Astrocyte (in vitro differentiated cells and primary cell): ENCODE measurements at regions not wholly inside any gene's neighbourhood (a gene's known extent, or its start where the extent isn't known, plus 50 kb on each side); places are given as distances from the start of the nearest gene placed in this dataset.

ENCODE experiments used
- DNase-seq: peaks from one replicate; pipeline ENCODE4 v3.0.0-alpha.2; 2010; ENCODE audit warnings: low read depth
- FAIRE-seq: peaks from 2 replicates; lab custom pipeline; 2011; peaks lifted over from hg19 to GRCh38; lab: Jason Lieb, UNC
- H2AFZ ChIP-seq: 2 replicates; pipeline ENCODE4 v1.6.0; 2012; ENCODE audit warnings: low read depth, low read length, inconsistent platforms
- H3K27ac ChIP-seq: 2 replicates; pipeline ENCODE4 v1.5.1; 2011; ENCODE audit warnings: low read depth, low read length, inconsistent platforms
- H3K27me3 ChIP-seq: 2 replicates; pipeline ENCODE4 v1.6.0; 2011; ENCODE audit warnings: low read length, inconsistent platforms; ENCODE audit not compliant: insufficient read depth
- H3K36me3 ChIP-seq: 2 replicates; pipeline ENCODE4 v1.5.1; 2011; ENCODE audit warnings: low read length, inconsistent platforms; ENCODE audit not compliant: insufficient read depth
- H3K4me1 ChIP-seq: 2 replicates; pipeline ENCODE4 v1.5.1; 2011; ENCODE audit warnings: low read length, inconsistent platforms; ENCODE audit not compliant: insufficient read depth
- H3K4me2 ChIP-seq: 2 replicates; pipeline ENCODE4 v1.6.0; 2012; ENCODE audit warnings: low read length, inconsistent platforms
- H3K4me3 ChIP-seq: 2 replicates; pipeline ENCODE4 v1.5.1; 2011; ENCODE audit warnings: low read depth, mild to moderate bottlenecking, low read length, inconsistent platforms; ENCODE audit not compliant: insufficient read depth
- H3K79me2 ChIP-seq: 2 replicates; pipeline ENCODE4 v1.6.0; 2012; ENCODE audit warnings: mild to moderate bottlenecking, low read length, inconsistent platforms; ENCODE audit not compliant: insufficient read depth
- H3K9ac ChIP-seq: 2 replicates; pipeline ENCODE4 v1.6.0; 2012; ENCODE audit warnings: mild to moderate bottlenecking, low read length, inconsistent platforms
- H3K9me3 ChIP-seq: 2 replicates; pipeline ENCODE4 v1.5.1; 2012; ENCODE audit warnings: low read depth, mild to moderate bottlenecking, low read length, inconsistent platforms; ENCODE audit not compliant: insufficient read depth
- H4K20me1 ChIP-seq: 2 replicates; pipeline ENCODE4 v1.6.0; 2012; ENCODE audit warnings: low read length, inconsistent platforms; ENCODE audit not compliant: insufficient read depth
- H3K27ac Mint-ChIP-seq: one replicate; pipeline ENCODE4 v1.8.0; 2021; ENCODE audit warnings: mild to moderate bottlenecking, mixed read lengths; ENCODE audit not compliant: unreplicated experiment
- H3K27me3 Mint-ChIP-seq: one replicate; pipeline ENCODE4 v1.8.0; 2021; ENCODE audit warnings: low read depth, mixed read lengths; ENCODE audit not compliant: unreplicated experiment
- H3K36me3 Mint-ChIP-seq: one replicate; pipeline ENCODE4 v1.8.0; 2021; ENCODE audit warnings: low read depth, mixed read lengths; ENCODE audit not compliant: unreplicated experiment
- H3K4me1 Mint-ChIP-seq: one replicate; pipeline ENCODE4 v1.8.0; 2021; ENCODE audit warnings: low read depth, mixed read lengths; ENCODE audit not compliant: unreplicated experiment
- H3K4me3 Mint-ChIP-seq: one replicate; pipeline ENCODE4 v1.8.0; 2021; ENCODE audit warnings: mild to moderate bottlenecking, moderate library complexity, mixed read lengths; ENCODE audit not compliant: unreplicated experiment
- H3K9me3 Mint-ChIP-seq: one replicate; pipeline ENCODE4 v1.8.0; 2021; ENCODE audit warnings: mild to moderate bottlenecking, mixed read lengths; ENCODE audit not compliant: unreplicated experiment
- CTCF ChIP-seq: IDR thresholded peaks from 2 replicates; pipeline ENCODE4 v1.5.1; 2011; ENCODE audit warnings: low read depth, mild to moderate bottlenecking, inconsistent platforms, low read length, moderate library complexity; ENCODE audit not compliant: insufficient read depth
- EZH2 ChIP-seq: IDR thresholded peaks from 2 replicates; pipeline ENCODE4 v1.6.1; 2012; ENCODE audit warnings: mild to moderate bottlenecking, low read length, inconsistent platforms; ENCODE audit not compliant: insufficient read depth

DNA sequence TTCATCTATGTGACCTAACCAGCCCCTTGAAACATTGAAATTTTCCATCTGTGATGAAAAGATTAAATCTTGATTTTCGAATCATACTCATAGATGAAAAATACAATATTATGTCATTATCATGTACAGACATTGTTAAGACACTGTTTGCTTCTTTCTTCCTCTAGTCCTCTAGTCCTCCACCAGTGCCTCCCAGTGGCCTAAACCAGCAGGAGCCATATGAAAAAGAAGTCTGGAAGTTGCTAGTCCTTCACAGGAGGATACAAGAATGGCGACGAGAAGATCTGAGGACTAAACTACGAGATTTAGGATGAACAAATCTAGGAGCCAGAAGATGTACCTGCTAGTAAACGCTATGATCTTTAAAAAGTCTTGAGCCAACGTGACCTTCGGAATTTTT, 134.1 kb downstream of the SLC17A6 start:
- peaks cover 6% of the 10 kb centered on the region for H3K9me3 Mint-ChIP-seq
- Histone ChIP-seq H3K4me1 (peaks cover 2% of the 10 kb centered on the region), H3K79me2 (no peaks in the 10 kb centered on the region), H3K9ac (no peak overlapping the region), H4K20me1 (no peaks in the 10 kb centered on the region), H3K9me3 (no peaks in the 10 kb centered on the region), H3K4me3 (no peak overlapping the region), H3K27ac (no peak overlapping the region), H3K27me3 (no peaks in the 10 kb centered on the region), H2AFZ (no peak overlapping the region), H3K36me3 (no peaks in the 10 kb centered on the region), H3K4me2 (no peak overlapping the region)
- no peak overlapping the region for H3K4me3 Mint-ChIP-seq
- H3K36me3 Mint-ChIP-seq: no peaks in the 10 kb centered on the region
- H3K27me3 Mint-ChIP-seq: no peaks in the 10 kb centered on the region
- FAIRE-seq: no peak
- DNase-seq: no peak
- TF ChIP-seq EZH2 (no peak), CTCF (peak; percentile 22)
- peaks cover 3% of the 10 kb centered on the region for H3K4me1 Mint-ChIP-seq
- H3K27ac Mint-ChIP-seq: no peak overlapping the region

DNA sequence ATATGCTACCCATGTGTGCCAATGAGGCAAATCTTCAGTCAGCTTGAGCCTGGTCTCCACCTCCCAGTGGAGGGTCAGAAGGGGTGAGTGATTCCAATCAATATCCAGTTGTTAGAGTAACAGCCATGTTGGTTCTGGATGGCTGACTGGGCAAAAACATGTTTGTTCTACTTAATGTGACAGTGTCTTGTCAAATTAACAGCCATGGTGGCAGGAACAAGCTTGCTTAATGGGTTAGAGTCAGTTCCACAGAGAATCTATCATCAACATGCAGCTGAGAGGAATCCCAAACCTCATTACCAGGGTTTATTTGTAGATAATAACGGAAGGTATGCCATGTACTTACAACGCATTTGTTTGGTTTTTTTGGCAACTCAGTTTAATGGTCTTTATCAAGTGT, 133.2 kb downstream of the SLC17A6 start:
- peaks cover 9% of the 10 kb centered on the region for H3K4me1 Mint-ChIP-seq
- FAIRE-seq: no peak
- peaks cover 10% of the 10 kb centered on the region for H3K4me1 ChIP-seq

DNA sequence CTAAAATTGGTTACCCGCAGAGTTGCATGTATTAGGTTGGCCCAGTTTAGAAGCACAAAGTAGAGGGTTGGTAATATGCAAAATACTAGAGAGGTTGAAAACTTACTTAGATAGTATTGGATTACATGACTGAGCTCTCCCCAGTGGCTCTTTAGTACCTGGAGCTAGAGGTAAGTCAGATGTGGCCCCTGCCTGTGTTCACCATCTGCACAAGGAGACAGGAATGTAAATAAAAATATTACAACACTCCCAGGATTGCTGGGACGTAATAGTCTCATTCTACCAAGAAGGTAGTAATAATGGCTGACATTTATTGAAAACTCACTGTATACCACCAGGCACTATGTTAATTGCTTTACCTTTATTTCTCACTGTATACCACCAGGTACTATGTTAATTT, 129.6 kb downstream of the SLC17A6 start:
- no peak for FAIRE-seq
- Histone ChIP-seq H3K36me3 (no peaks in the 10 kb centered on the region), H3K4me1 (peaks cover 15% of the 10 kb centered on the region), H4K20me1 (no peaks in the 10 kb centered on the region), H3K4me3 (no peak overlapping the region), H3K9ac (peak overlapping the region; percentile 50), H3K27ac (peak overlapping the region; percentile 80), H3K27me3 (no peaks in the 10 kb centered on the region), H2AFZ (no peak overlapping the region), H3K79me2 (no peaks in the 10 kb centered on the region), H3K9me3 (no peaks in the 10 kb centered on the region), H3K4me2 (no peak overlapping the region)
- H3K27me3 Mint-ChIP-seq: no peaks in the 10 kb centered on the region
- H3K4me3 Mint-ChIP-seq: no peak overlapping the region
- peaks cover 20% of the 10 kb centered on the region for H3K4me1 Mint-ChIP-seq
- peaks cover 4% of the 10 kb centered on the region for H3K9me3 Mint-ChIP-seq
- no peak overlapping the region for H3K27ac Mint-ChIP-seq
- no peak for TF ChIP-seq CTCF
- no peaks in the 10 kb centered on the region for H3K36me3 Mint-ChIP-seq
- no peak for DNase-seq

More for the DNA sequence above, 133.2 kb downstream of the SLC17A6 start:
- Histone ChIP-seq H3K9me3 (no peaks in the 10 kb centered on the region), H3K79me2 (no peaks in the 10 kb centered on the region), H2AFZ (no peak overlapping the region), H3K4me2 (no peak overlapping the region), H3K4me3 (no peak overlapping the region), H4K20me1 (no peaks in the 10 kb centered on the region), H3K9ac (no peak overlapping the region), H3K27ac (no peak overlapping the region), H3K36me3 (no peaks in the 10 kb centered on the region), H3K27me3 (no peaks in the 10 kb centered on the region)
- Mint-ChIP-seq H3K4me3 (no peak overlapping the region), H3K27me3 (no peaks in the 10 kb centered on the region), H3K9me3 (peaks cover 6% of the 10 kb centered on the region), H3K27ac (no peak overlapping the region), H3K36me3 (no peaks in the 10 kb centered on the region)
- no peak for TF ChIP-seq CTCF
- DNase-seq: no peak
